C4-2B (cell line): ENCODE measurements at regions not wholly inside any gene's neighbourhood (a gene's known extent, or its start where the extent isn't known, plus 50 kb on each side); places are given as distances from the start of the nearest gene placed in this dataset.

Experiments
- ZFX ChIP-seq: fragments of 450-650 bp; IDR thresholded peaks from 2 replicates; pipeline ENCODE4 v1.6.1; 2017
- TF ChIP-seq, protein P1 (sequence below): fragments of 450-650 bp; conservative IDR thresholded peaks from 2 replicates; pipeline ENCODE4 v1.5.1; 2017; ENCODE audit warnings: mild to moderate bottlenecking

DNA sequence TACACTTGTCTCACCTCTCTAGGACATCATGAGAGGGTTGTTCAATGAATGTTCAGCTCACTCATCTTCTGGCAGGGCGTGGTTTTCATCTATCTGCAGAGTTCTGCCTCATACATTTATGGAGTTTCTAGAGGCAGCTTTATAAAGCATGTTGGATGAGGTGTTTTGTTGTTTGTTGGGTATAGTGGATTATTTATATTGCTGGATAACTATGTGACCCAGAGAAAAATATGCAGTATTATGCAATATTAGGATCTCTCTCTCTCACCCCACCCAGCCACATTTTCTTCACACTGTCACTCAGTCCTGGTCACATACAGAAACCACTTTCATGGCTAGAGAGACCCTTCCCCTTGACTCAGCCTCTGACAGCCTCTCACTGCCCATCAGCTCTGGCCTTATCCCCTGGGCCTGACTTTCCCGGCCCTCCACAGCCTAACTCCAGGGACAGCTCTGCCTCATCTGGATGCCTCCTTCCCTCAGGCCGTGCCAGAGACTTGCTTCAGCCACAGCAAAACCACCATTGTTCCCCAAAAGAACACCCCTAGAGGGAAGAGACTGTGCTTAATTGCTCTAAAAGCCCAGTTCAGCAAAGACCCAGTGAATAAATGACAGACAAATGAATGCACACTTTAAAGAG is 260.3 kb downstream of the MYCN start:
- TF ChIP-seq, protein P1, sequence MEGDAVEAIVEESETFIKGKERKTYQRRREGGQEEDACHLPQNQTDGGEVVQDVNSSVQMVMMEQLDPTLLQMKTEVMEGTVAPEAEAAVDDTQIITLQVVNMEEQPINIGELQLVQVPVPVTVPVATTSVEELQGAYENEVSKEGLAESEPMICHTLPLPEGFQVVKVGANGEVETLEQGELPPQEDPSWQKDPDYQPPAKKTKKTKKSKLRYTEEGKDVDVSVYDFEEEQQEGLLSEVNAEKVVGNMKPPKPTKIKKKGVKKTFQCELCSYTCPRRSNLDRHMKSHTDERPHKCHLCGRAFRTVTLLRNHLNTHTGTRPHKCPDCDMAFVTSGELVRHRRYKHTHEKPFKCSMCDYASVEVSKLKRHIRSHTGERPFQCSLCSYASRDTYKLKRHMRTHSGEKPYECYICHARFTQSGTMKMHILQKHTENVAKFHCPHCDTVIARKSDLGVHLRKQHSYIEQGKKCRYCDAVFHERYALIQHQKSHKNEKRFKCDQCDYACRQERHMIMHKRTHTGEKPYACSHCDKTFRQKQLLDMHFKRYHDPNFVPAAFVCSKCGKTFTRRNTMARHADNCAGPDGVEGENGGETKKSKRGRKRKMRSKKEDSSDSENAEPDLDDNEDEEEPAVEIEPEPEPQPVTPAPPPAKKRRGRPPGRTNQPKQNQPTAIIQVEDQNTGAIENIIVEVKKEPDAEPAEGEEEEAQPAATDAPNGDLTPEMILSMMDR = no peak
- TF ChIP-seq ZFX = no peak
